HG03571 (cell line): ENCODE measurements at regions not wholly inside any gene's neighbourhood (a gene's known extent, or its start where the extent isn't known, plus 50 kb on each side); places are given as distances from the start of the nearest gene placed in this dataset.
"Not testable (repeated sequence)": the region's sequence is repeated elsewhere in the genome, so short reads cannot be mapped to it uniquely, and the experiment has no call there.

Experiments
- ATAC-seq: cut with Tn5 transposase; IDR thresholded peaks from one replicate; pipeline ENCODE4 v1.9.1; 2021; ENCODE audit not compliant: unreplicated experiment

DNA sequence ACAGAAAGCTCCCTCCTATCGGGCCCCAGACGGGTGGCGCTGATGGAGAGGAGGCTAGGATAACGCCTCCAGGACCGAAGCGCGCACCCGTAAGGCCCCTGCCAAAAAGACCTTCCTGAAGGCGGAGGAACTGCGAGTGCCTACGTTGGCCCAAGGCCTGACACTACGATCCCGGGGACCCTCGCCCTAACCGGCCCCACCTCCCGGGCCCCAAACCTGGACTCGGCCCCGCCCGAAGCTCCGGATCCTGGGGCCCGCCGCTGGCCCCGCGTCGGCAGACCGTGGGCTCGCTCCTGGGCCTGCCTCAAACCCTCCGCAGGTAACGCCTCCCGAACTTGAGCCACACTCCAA lies 53.6 kb upstream of the ROPN1B start:
- ATAC-seq, result not testable (repeated sequence)

DNA sequence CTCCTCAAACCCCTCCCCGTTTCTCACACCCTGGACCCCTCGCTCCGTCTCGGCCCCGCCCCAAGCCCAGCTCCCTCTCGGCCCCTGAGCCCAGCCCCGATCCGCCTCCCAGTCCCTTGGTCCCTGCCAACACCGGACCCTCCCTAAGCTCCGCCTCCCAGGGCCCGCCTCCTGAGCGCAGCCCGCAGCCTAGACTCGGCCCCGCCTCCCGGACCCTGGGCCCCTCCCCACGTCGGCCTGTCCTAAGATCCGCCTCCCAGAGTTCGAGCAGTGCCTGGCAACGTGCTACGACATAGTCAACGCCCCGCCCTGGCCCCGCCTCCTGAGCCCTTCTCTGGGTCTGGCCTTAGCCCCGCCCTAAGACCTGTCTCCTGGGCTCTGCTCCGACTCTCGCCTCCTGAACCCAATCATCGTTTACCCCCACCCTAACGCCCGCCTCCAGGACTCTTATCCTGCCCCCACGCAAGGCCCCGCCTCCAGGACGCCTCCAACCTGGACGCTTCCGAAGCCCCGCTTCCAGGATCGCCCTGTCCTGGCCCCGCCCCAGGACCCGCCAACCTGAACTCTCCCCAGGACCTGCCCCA lies 53.1 kb upstream of the ROPN1B start:
- ATAC-seq, result peak; percentile 91

DNA sequence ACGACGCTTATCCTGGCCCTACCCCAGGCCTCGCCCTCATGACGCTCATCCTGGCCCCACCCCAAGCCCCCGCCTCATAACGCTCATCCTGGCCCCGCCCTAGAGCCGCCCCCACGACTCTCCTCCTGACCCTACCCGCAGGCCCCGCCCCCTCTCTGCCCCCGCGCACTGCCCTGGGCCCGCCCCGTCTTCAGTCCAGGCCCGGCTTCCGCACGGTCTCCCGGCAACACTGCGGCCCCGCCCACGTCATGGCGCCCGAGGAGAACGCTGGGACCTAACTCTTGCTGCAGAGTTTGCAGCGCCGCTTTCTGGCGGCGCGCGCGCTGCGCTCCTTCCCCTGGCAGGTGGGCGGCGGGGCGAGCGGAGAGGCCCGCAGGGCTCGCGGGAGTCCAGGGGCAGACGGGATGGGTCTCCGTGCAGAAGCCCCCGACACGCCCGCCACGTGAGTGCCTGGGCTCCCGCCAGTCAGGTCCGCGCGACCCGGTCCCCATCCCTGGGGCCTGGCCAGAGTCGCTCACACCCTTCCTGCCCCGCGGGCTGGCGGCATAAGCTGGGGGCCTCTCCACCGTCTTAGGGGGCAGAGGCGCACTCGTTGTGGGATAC lies 52.5 kb upstream of the ROPN1B start:
- peak; percentile 85 for ATAC-seq

DNA sequence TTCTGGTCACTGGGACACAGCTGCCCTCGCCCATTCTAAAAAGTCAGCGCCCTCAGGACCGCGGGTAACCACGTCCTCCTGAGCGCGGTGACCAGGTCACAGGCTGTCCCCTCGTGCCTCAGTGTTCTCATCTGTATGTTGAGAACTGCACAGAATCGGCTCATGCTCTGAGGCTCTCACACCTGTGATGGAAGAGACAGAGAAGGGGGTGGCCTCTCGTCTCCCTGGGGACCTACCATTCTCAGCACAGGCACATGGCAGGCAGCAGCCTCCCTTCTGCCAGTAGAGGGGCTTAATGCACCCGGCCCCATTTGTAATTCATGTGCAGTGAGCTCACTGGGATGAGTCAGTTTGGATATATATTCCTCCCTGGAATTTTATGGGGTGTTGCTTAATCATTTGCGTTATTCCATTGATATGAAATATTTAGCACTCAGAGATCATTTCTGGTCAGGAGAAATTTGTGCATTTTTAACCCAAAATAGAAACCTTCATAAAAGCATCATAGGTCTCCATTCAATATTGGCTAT lies 51.9 kb upstream of the ROPN1B start:
- ATAC-seq, result not testable (repeated sequence)

DNA sequence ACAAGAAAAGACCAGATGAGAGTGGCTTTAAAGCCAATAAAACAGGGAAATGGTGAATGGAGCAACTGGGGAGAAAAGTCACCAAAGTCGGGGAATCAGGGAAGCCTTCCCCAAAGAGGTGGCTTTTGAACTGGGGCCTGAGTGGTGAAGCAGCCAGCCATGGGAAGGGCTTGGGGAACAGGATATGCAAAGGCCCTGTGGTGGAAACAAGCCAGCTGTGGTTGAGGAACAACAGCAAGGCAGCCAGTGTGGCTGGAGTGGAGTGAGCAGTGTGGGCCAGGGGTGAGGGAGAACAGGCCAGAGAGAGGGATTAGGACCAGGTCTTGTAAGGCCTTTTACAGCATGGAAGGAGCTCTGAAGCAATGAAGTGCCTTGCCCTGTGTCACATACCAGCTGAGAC lies 51.0 kb upstream of the ROPN1B start:
- not testable (repeated sequence) for ATAC-seq

DNA sequence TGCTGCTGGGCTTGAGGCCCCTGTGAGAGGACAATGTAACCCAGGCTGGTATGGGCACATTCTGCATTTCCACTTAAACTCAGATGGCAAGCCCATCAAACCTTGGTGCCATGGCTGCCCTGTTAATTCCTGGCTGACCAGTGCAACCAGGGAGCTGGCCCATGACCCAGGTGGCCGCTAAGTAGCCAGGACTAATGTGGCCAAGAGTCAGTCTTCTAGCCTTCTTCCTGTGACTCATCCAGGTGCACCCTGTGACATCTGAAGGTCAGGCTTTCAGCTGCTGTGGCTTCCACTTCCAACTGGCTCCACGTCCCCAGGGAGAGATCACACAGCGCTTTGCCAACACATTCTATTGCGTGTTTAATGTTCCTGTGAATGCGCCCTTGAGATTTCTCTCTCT lies 50.5 kb upstream of the ROPN1B start:
- ATAC-seq, result not testable (repeated sequence)

DNA sequence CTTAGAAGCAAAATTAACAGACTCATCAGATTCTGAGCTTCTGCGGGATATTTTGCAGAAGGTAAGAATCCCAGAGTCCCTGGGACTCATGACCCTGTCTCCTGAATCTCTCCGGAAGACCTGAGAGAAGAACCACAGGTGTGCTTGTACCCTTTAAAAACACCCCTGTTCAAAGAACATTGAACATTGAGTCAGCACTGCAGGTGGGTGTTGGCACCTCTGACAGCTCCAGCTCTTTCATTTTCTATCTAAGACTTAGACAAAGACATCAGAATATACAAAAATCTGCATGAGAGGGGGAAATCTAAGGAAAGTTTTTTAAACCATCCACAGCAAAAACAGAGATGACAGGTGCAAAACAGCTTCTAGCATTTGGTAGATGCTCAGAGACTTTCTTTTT lies 50.1 kb upstream of the ROPN1B start:
- not testable (repeated sequence) for ATAC-seq
